ENCODE measurements at regions not wholly inside any gene's neighbourhood (a gene's known extent, or its start where the extent isn't known, plus 50 kb on each side); places are given as distances from the start of the nearest gene placed in this dataset.

GRCh38 chr21:35206141-35207125 lies 157.3 kb upstream of the RUNX1 start:
- H3K9ac ChIP-seq (ENCODE audit: extremely low read depth, insufficient read length, low read length): no peak overlapping the region

More at GRCh38 chr21:35206141-35207125, 157.3 kb upstream of the RUNX1 start:
- WGBS (ENCODE audit: extremely low coverage, insufficient read length, low lambda C conversion rate): no CpG with 5 or more reads among the region's 11 CpGs
- no peak overlapping the region for H3K18ac ChIP-seq (ENCODE audit: insufficient read length, low read depth, low read length)
- no peaks in the 10 kb centered on the region for H3K9me3 ChIP-seq (ENCODE audit: control insufficient read depth, low read depth, low read length)
- H2BK5ac ChIP-seq (ENCODE audit: insufficient read length, low read length): no peak overlapping the region
- H3T11ph ChIP-seq (ENCODE audit: low read length): no peak overlapping the region
- Mint-ChIP-seq H3K9me3 (peaks cover 3 to 4% of the 10 kb centered on the region in 2 experiments; a peak in 3 of 5 replicates), H3K27me3 (ENCODE audit: low read depth) (no peaks in the 10 kb centered on the region), H3K4me3 (no peak overlapping the region), H3K36me3 (ENCODE audit: insufficient read depth in 1 of 3, low read depth in 3 of 3) (no peaks in the 10 kb centered on the region), H3K4me1 (peaks cover 12 to 17% of the 10 kb centered on the region in 2 experiments), H3K27ac (no peak overlapping the region)
- H3K56ac ChIP-seq (ENCODE audit: insufficient read length, low read depth, low read length): no peak overlapping the region
- H3K23ac ChIP-seq (ENCODE audit: insufficient read length, low read depth, low read length): no peak overlapping the region
- H3K4me2 ChIP-seq (ENCODE audit: insufficient read depth, insufficient read length, low read length): no peak overlapping the region
- no peak overlapping the region for H2BK120ac ChIP-seq (ENCODE audit: low read depth, low read length, poor library complexity, severe bottlenecking)
- peak; percentile 55 for DNase-seq
- H3K4ac ChIP-seq (ENCODE audit: low read depth, low read length): no peak overlapping the region
- H2AK5ac ChIP-seq (ENCODE audit: insufficient read length, low read length): no peak overlapping the region
- H4K20me1 ChIP-seq (ENCODE audit: control insufficient read depth, insufficient read depth, insufficient read length): no peaks in the 10 kb centered on the region
- no peak overlapping the region for H4K5ac ChIP-seq (ENCODE audit: insufficient read length, low read depth, low read length)
- H4K91ac ChIP-seq (ENCODE audit: insufficient read length, low read depth, low read length): no peak overlapping the region
- H4K8ac ChIP-seq (replicated peaks; ENCODE audit: insufficient read length, low read depth, low read length): no peak overlapping the region
- H3K79me2 ChIP-seq (ENCODE audit: insufficient read depth, low read length): no peaks in the 10 kb centered on the region
- H2BK20ac ChIP-seq (ENCODE audit: low read depth, low read length, poor library complexity, severe bottlenecking): no peak overlapping the region
- H3K14ac ChIP-seq (ENCODE audit: insufficient read depth, low read length): peak overlapping the region; percentile 55; the same call in 1 of the 2 replicates
- H3K23me2 ChIP-seq (ENCODE audit: insufficient read length, low read depth, low read length, poor library complexity, severe bottlenecking): no peaks in the 10 kb centered on the region
- TF ChIP-seq CTCF (conservative IDR thresholded peaks at IDR 0.05): no peak
- H3K4me1 ChIP-seq (ENCODE audit: insufficient read depth, low read length): no peaks in the 10 kb centered on the region
- no peak overlapping the region for H2BK12ac ChIP-seq (ENCODE audit: insufficient read length, low read depth, low read length)
- no peaks in the 10 kb centered on the region for H3K79me1 ChIP-seq (ENCODE audit: insufficient read depth, low read depth, low read length, poor library complexity, severe bottlenecking)
- no peak overlapping the region for H2BK15ac ChIP-seq (ENCODE audit: low read depth, low read length)
- H2AFZ ChIP-seq (ENCODE audit: low read length): no peak overlapping the region
- no peak overlapping the region for H3K27ac ChIP-seq (ENCODE audit: insufficient read length, low read depth, low read length)
- H3K27me3 ChIP-seq (ENCODE audit: insufficient read depth, low read length): no peaks in the 10 kb centered on the region

Measured in H9 (cell line).